Stimulated activated CD4-positive, alpha-beta T cell treated with anti-CD3 and anti-CD28 coated beads, TNF-alpha, amount 100 ng/mL, for 24 hours (primary cell): ENCODE measurements at regions not wholly inside any gene's neighbourhood (a gene's known extent, or its start where the extent isn't known, plus 50 kb on each side); places are given as distances from the start of the nearest gene placed in this dataset.

ENCODE experiments used
- DNase-seq, 3 experiments: peaks; one replicate each; pipeline ENCODE4 v3.0.0-alpha.2; 2020; ENCODE audit warnings: low read depth in 3 of 3

GRCh38 chr12:132407992-132408391, 78.6 kb upstream of the GALNT9 start:
- no peak for DNase-seq

- DNase-seq: no peak
Measured at GRCh38 chr12:132407451-132407961, 78.1 kb upstream of the GALNT9 start.

DNA sequence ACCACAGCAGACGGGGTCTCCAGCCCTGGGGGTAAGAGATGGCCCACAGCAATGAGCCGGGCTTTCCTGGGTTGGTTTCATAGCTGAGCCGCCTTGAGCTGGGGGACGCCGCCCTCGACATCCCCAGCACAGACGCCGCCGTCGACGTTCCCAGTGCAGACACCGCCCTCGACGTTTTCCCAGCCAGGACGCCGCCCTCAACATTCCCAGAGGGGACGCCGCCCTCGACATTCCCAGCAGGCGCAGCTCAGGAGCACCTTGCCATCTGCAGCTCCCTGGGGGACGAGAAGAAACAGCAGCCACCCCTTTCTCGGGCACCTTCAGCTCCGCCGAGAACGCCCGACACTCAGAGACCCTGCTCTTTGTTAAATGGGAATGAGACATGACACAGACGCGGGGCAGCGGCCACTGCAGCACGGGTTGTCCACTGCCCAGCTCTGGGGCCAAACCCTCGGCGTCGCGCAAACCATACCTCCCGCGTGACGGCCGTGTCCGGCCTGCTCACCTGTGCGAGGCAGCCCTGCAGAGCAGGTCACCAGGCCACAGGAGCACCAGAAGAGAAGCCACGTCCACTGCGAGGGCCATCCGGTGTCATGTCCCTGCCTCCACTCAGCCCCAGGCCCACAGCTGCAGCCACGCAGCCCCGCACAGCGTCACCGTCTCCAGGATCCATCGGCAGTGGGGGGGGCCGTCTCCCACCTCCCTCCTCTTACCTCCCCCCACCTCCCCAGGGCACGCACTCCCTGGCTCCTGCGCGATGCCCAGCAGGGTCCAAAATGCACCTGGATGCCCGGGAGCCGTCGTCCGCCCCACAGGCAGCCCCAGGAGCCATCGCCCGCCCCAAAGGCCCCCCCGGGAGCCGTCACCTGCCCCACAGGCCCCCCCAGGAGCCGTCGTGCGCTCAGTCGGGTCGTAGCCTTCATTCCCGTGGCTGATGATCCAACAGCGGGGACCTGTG, 77.4 kb upstream of the GALNT9 start:
- no peak for DNase-seq

DNA sequence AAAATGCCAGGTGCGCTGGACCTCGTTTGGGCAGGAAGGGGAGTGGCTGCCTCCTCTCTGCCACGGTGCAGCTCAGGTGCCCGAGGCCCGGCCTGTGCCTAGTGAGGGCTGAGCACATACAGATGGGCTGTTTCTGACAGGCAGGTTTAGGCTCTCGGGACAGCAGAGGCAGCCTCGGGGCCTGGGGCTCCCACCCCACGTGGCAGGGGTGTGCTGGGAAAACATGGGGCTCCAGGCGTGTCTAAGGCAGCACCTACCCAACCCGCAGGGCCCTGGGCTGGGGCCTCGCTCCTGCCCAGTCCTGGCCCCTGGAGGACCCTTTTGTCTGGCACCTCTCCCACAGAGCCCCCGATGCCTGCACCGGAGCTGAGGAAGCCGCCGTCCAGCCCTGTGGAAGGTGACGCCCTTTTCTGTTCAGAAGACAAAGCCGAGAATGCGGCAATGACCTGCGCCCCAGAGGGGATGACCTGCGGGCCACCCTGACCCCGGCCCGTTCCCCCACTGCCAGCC, 76.4 kb upstream of the GALNT9 start:
- DNase-seq: no peak

DNA sequence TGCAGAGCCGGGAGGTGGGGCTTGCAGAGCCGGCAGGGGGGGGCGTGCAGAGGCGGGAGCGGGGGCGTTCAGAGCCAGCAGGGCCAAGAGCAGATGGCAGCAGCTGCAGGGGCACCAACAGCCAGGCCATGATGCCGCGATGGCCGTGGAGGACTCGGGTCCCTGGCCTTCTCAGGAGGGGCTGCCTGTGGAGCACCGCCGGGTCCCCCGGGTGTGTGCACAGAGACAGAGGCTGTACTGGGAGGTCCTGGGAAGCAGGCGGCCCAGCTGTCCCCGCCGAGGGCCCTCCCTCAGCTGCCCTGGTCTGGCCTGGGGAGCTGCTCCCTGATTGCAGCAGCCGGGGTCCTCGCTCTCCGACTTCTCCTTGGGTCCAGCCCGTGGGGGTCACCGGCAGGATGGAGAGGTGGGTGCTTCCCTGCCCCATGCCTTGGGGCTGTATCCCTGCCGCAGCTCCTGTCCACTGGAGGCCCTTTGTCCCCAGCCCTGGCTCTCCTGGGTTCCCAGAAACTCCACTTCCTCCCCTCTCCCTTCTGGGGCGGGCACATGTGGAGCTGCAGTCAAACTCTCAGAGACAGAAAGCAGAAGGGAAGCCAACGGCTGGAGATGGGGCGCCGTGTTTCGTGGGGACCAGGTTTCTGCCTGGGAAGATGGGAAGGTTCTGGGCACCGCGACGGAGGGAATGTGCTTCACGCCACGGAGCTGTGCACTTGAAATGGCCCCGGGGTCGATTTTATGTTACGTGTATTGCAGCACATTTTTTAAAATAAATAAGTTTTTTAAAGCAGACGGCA, 75.8 kb upstream of the GALNT9 start:
- DNase-seq: no peak

DNA sequence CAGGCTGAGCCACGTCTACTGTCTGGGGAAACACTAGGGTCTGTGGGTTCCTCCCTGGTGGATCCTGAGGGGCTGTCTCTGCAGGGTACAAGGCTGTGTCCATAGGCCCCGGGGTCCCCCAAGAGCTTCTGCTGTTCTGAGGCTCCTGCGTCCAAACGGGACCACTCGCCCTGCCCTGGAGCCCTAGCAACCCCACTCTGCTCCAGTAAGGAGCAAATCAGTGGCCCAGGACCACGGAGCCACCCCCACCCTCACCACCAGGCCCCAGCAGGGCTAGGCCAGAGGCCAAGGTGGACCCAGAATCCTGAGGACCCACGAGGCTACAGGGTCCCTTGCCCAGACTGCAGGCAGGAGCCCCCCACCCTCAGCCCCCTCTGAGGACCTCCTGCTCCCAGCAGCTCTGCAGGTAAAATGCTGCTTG, 75.1 kb upstream of the GALNT9 start:
- DNase-seq: no peak

GRCh38 chr12:132403636-132404434, 74.4 kb upstream of the GALNT9 start:
- DNase-seq: no peak

- no peak for DNase-seq
Measured at GRCh38 chr12:132402831-132403416, 73.5 kb upstream of the GALNT9 start.

DNA sequence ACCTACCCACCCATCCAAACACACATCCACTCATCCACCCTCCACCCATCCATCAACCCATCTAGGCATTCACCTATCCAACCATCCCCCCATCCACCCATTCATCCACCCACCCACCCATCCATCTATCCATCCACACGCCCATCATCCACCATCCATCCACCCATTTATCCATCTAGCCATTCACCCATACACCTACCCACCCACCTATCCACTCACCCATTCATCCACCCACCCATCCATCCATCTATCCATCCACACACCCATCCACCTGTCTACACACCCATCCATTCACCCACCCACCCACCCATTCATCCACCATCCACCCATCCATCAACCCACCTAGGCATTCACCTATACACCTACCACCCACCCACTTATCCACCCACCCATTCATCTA, 72.6 kb upstream of the GALNT9 start:
- no peak for DNase-seq

- DNase-seq: no peak
Measured at GRCh38 chr12:132400011-132400641, 70.7 kb upstream of the GALNT9 start.

DNA sequence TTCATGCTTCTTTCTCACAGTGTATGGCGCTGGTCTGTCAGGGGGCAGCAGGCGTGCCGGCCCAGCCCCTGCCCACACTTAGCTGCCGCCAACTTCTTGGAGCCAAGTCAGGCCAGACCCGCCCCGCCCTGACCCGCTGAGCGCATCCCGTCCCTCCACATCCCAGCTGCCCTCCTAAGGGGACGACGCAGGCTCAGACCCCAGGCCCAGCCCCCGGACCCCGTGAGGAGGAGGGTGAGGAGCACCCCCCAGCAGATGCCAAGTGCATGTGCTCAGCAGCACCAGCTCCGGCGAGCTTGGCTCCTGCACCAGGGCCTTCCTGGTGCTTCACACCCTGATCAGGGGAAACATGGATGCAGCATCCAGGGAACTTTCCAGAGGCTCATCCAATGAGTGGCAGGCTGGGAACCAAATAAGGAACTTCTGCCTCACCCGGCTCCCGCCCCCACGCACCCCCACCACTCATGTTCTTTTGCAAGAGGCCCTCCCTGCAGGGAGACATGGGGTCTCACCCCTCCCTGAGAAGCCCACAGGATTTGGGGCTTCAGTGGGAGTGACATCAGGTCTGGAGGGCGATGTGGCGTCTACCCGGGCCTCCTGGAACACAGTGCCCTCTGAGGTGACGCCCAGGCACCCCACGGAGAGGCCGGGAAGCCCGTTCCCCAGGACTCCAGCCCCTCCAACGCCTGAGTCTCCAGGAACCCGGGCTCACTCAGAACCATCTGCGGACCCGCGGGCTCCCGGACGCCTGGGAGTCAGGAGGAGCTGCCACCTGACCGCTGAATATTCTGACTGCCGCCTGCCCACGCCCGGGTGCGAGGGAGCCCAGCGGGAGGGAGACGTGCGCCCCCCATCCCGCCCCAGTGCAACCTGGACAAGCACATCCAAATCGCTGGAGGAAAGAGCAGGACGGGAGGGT, 70.0 kb upstream of the GALNT9 start:
- DNase-seq: no peak

- no peak for DNase-seq
Measured at GRCh38 chr12:132398386-132398991, 69.1 kb upstream of the GALNT9 start.

DNA sequence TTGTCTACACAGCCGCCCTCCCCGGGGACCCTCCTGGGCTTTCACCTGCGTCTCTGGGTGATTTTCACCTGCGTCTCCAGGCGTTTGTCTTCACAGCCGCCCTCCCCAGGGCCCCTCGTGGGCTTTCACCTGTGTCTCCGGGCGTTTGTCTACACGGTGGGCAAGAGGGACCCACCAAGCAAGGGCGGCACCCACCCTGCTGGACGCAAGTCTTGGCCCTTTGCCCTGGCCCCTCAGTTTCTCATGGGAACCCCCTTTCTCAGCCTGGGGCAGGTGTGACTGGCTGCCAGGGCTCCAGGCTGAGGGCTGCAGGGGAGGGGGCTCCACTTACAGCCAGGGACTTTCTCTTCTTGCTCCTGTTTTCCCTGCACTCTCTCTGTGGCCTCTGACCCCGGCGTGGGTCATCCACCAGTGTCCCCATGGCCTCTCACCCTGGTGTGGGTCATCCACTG, 68.6 kb upstream of the GALNT9 start:
- DNase-seq: no peak

DNA sequence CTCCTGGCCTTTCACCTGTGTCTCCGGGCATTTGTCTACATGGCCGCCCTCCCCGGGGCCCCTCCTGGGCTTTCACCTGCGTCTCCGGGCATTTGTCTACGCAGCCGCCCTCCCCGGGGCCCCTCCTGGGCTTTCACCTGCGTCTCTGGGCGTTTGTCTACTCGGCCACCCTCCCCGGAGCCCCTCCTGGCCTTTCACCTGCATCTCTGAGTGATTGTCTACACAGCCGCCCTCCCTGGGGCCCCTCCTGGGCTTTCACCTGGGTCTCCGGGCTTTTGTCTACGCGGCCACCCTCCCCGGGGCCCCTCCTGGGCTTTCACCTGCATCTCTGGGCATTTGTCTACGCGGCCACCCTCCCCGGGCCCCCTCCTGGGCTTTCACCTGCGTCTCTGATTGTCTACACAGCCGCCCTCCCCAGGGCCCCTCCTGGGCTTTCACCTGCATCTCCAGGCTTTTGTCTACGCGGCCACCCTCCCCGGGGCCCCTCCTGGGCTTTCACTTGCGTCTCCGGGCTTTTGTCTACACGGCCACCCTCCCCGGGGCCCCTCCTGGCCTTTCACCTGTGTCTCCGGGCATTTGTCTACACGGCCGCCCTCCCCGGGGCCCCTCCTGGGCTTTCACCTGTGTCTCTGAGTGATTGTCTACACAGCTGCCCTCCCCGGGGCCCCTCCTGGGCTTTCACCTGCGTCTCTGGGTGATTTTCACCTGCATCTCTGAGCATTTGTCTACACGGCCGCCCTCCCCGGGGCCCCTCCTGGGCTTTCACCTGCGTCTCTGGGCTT, 68.0 kb upstream of the GALNT9 start:
- no peak for DNase-seq

GRCh38 chr12:132396657-132397056, 67.3 kb upstream of the GALNT9 start:
- DNase-seq: no peak

DNA sequence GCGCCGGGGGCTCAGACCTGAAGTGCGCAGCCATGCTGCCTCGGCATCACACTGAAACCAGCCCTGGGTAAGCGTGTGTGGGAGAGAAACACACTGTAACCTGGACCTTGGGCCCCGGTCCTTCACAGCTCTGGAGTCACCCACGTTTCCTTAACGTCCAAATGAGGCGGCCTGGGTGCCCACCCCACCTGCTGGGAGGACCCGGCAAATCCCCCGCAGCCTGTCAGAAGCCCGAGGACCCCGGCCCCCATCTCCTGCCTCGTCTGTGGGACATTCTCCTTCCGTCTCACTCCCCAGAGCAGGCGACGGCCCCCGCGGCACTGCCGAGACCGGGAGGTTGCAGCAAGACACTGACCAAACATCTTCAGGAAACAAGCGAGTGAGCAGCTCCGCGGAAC, 66.5 kb upstream of the GALNT9 start:
- no peak for DNase-seq

GRCh38 chr12:132395192-132395907, 66.0 kb upstream of the GALNT9 start:
- DNase-seq: no peak
